ENCODE measurements at regions not wholly inside any gene's neighbourhood (a gene's known extent, or its start where the extent isn't known, plus 50 kb on each side); places are given as distances from the start of the nearest gene placed in this dataset.

- H3K27me3 ChIP-seq (ENCODE audit: control insufficient read depth, insufficient read depth, low read length) = no peaks in the 10 kb centered on the region
These were observed 351.7 kb downstream of the HRH4 start for GRCh38 chr18:24811950-24812681.

GRCh38 chr18:24814521-24814920 is 354.1 kb downstream of the HRH4 start:
- H3K4me3 ChIP-seq (ENCODE audit: low read depth in 2 of 2, low read length in 2 of 2) = no peak overlapping the region
- no peak for TF ChIP-seq REST (IDR thresholded peaks at IDR 0.05; ENCODE audit: insufficient read depth in 1 of 2, low read depth in 2 of 2, low read length in 1 of 2)
- no peak for TF ChIP-seq CTCF (IDR thresholded peaks at IDR 0.05)
- TF ChIP-seq TCF7L2 (IDR thresholded peaks at IDR 0.05; ENCODE audit: low read depth, low read length) = no peak
- TF ChIP-seq POLR2AphosphoS5 (IDR thresholded peaks at IDR 0.05; ENCODE audit: low read depth, low read length) = no peak
- TF ChIP-seq SIN3A (IDR thresholded peaks at IDR 0.05; ENCODE audit: borderline replicate concordance, insufficient read depth, low read depth, low read length) = no peak
- intact Hi-C loops (cut with micrococcal nuclease; ENCODE audit: unreplicated experiment) = no loop called here
- no peak overlapping the region for H3K27ac ChIP-seq (ENCODE audit: low read length)
- ATAC-seq (no peak), DNase-seq (ENCODE audit: low read depth, low spot score) (no peak)
- no peaks in the 10 kb centered on the region for H3K9me3 ChIP-seq (ENCODE audit: control insufficient read depth, insufficient read depth, low read depth, low read length)
- H3K27me3 ChIP-seq (ENCODE audit: control insufficient read depth, insufficient read depth, low read length) = peaks cover 3% of the 10 kb centered on the region; the same call in 1 of the 2 replicates
- POLR2A ChIA-PET = no interaction called here
- no TSS peak for BruUV-seq (replicated peaks)
- no peaks in the 10 kb centered on the region for H3K36me3 ChIP-seq (ENCODE audit: control insufficient read depth, insufficient read depth, low read length)
- H3K4me1 ChIP-seq (ENCODE audit: control insufficient read depth, insufficient read depth, low read length) = no peaks in the 10 kb centered on the region
- CTCF ChIA-PET = no interaction called here
- in situ Hi-C loops (cut with HindIII; ENCODE audit: low pct_unique_long_range_greater_than_20kb, low sequenced_read_pairs) = no loop called here

More at GRCh38 chr18:24811950-24812681, 351.7 kb downstream of the HRH4 start:
- CTCF ChIA-PET = no interaction called here
- no peak for ATAC-seq
- POLR2A ChIA-PET = no interaction called here
- no TSS peak for BruUV-seq (replicated peaks)
- in situ Hi-C loops (cut with HindIII; ENCODE audit: low pct_unique_long_range_greater_than_20kb, low sequenced_read_pairs) (no loop called here), intact Hi-C loops (cut with micrococcal nuclease; ENCODE audit: unreplicated experiment) (no loop called here)
- no peak overlapping the region for H3K4me3 ChIP-seq (ENCODE audit: low read depth in 2 of 2, low read length in 2 of 2)
- no peaks in the 10 kb centered on the region for H3K36me3 ChIP-seq (ENCODE audit: control insufficient read depth, insufficient read depth, low read length)
- TF ChIP-seq CTCF (IDR thresholded peaks at IDR 0.05) (no peak), REST (IDR thresholded peaks at IDR 0.05; ENCODE audit: insufficient read depth in 1 of 2, low read depth in 2 of 2, low read length in 1 of 2) (no peak), POLR2AphosphoS5 (IDR thresholded peaks at IDR 0.05; ENCODE audit: low read depth, low read length) (no peak), SIN3A (IDR thresholded peaks at IDR 0.05; ENCODE audit: borderline replicate concordance, insufficient read depth, low read depth, low read length) (no peak)
- H3K4me1 ChIP-seq (ENCODE audit: control insufficient read depth, insufficient read depth, low read length) = no peaks in the 10 kb centered on the region
- H3K9me3 ChIP-seq (ENCODE audit: control insufficient read depth, insufficient read depth, low read depth, low read length) = no peaks in the 10 kb centered on the region
- no peak overlapping the region for H3K27ac ChIP-seq (ENCODE audit: low read length)
- no peak for DNase-seq (ENCODE audit: low read depth, low spot score)
